ENCODE measurements at regions not wholly inside any gene's neighbourhood (a gene's known extent, or its start where the extent isn't known, plus 50 kb on each side); places are given as distances from the start of the nearest gene placed in this dataset.

- peaks cover 13 to 19% of the 10 kb centered on the region in 2 donors for H3K4me1 ChIP-seq (replicated peaks in 1 of 2)
- H3K4me3 ChIP-seq = no peak overlapping the region
- in situ Hi-C loops (cut with MboI; ENCODE audit: low pct_unique_long_range_greater_than_20kb in 2 of 9, low sequenced_read_pairs in 9 of 9, unreplicated experiment in 9 of 9) = no loop called here
- 87 to 99% (median 95%) methylated on average over 2 to 6 of the region's 6 CpGs; no CpG with 5 or more reads in 3 of the 10 experiments for WGBS, 10 experiments
- H3K27ac ChIP-seq = no peak overlapping the region
- no peak for ATAC-seq (replicated peaks in 6 of 8)
These were observed 105.5 kb downstream of the LYPLAL1 start for GRCh38 chr1:219279017-219279770.

GRCh38 chr1:219278288-219278687 is 104.6 kb downstream of the LYPLAL1 start:
- WGBS, 10 experiments = 0 to 100% (median 88%) methylated on average over 1 of the region's 1 CpG; no CpG with 5 or more reads in 3 of the 10 experiments
- Histone ChIP-seq H3K4me1 (replicated peaks in 1 of 2) (peaks cover 13 to 19% of the 10 kb centered on the region in 2 donors), H3K27ac (no peak overlapping the region), H3K4me3 (no peak overlapping the region)
- ATAC-seq (replicated peaks in 6 of 8) = no peak
- in situ Hi-C loops (cut with MboI; ENCODE audit: low pct_unique_long_range_greater_than_20kb in 2 of 9, low sequenced_read_pairs in 9 of 9, unreplicated experiment in 9 of 9) = no loop called here

DNA sequence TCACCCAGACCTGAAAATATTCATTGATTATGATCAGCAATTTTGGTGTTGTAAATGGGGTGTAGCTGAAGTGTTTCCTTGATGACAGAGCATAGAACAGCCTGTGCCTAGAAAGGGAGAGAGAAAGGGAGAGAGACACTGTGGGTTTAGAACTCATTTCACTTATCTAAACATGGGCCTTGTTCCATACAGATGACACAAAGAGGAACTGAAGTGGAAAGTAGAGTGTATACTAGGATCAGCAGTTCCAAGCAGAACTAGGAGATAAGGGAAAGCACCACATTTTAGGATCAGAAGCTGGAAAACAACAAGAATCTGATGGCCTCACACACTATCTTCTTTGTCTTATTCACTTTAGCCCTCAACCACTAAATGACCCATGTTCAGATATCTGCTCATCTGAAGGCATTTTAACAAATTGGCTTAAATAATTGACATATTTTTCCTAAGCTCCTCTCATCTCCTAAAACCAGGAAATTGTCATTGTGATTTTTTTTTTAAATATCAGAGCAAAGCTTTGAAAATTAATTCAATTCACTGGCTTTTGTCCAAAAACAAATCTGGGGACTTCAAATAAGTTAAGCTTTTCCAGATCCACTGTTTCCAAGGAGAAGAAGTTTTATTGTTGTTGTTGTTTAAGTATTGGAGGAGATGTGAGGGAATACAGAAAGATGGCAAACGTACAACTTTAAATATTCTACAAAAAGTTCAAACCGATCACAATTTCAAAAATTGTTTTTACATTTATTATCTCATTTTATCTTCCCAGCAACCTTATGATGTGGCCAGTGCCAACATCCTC is 103.8 kb downstream of the LYPLAL1 start:
- H3K4me3 ChIP-seq = no peak overlapping the region
- H3K27ac ChIP-seq = no peak overlapping the region
- 21 to 100% (median 91%) methylated on average over 2 of the region's 2 CpGs; no CpG with 5 or more reads in 1 of the 10 experiments for WGBS, 10 experiments
- no peak for ATAC-seq (replicated peaks in 6 of 8)
- in situ Hi-C loops (cut with MboI; ENCODE audit: low pct_unique_long_range_greater_than_20kb in 2 of 9, low sequenced_read_pairs in 9 of 9, unreplicated experiment in 9 of 9) = no loop called here
- H3K4me1 ChIP-seq (replicated peaks in 1 of 2) = peaks cover 13 to 19% of the 10 kb centered on the region in 2 donors

DNA sequence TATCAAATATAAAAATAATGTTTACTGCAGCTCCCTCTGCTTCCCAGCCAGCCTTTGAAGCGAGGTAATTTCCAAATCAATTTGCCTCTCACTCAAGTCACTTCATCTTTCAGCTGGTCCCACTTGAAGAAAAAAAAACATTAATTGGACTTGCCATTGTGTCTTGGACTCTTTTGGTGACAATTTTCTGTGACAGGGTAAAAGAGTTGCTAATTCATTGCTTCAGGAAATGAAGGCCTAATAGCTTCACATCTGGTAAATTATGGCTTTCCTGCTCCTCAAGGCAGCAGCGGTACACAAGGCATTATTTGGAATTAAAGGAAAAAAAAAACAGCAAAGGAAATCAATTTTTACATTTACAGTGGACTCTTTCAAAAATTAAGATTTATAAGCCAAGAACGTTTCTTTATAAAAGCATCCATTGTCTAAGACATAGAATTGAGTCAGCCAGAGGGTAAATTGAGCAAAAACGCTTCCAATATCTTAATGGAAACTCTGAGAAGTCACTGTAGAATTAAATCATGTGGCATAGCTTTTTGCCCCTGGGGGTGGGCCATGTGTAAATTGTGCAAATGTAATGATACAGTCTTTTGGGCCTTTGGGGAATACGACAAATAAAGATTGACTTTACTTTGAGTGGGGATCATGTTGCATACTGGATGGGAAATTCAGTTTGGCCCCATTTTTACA is 102.5 kb downstream of the LYPLAL1 start:
- Histone ChIP-seq H3K4me1 (replicated peaks in 1 of 2) (peaks cover 13 to 19% of the 10 kb centered on the region in 2 donors), H3K4me3 (no peak overlapping the region), H3K27ac (no peak overlapping the region)
- peak in 5 of 8 experiments; percentile 58 to 84 (median 84) for ATAC-seq (replicated peaks in 6 of 8)
- in situ Hi-C loops (cut with MboI; ENCODE audit: low pct_unique_long_range_greater_than_20kb in 2 of 9, low sequenced_read_pairs in 9 of 9, unreplicated experiment in 9 of 9) = no loop called here
- WGBS, 10 experiments = 20 to 100% (median 67%) methylated on average over 1 to 5 of the region's 5 CpGs

GRCh38 chr1:219273088-219273686 is 99.5 kb downstream of the LYPLAL1 start:
- Histone ChIP-seq H3K27ac (no peak overlapping the region), H3K4me1 (replicated peaks in 1 of 2) (peaks cover 13 to 19% of the 10 kb centered on the region in 2 donors), H3K4me3 (no peak overlapping the region)
- 89 to 100% (median 95%) methylated on average over 1 to 3 of the region's 3 CpGs for WGBS, 10 experiments
- no peak for ATAC-seq (replicated peaks in 6 of 8)
- in situ Hi-C loops (cut with MboI; ENCODE audit: low pct_unique_long_range_greater_than_20kb in 2 of 9, low sequenced_read_pairs in 9 of 9, unreplicated experiment in 9 of 9) = no loop called here

DNA sequence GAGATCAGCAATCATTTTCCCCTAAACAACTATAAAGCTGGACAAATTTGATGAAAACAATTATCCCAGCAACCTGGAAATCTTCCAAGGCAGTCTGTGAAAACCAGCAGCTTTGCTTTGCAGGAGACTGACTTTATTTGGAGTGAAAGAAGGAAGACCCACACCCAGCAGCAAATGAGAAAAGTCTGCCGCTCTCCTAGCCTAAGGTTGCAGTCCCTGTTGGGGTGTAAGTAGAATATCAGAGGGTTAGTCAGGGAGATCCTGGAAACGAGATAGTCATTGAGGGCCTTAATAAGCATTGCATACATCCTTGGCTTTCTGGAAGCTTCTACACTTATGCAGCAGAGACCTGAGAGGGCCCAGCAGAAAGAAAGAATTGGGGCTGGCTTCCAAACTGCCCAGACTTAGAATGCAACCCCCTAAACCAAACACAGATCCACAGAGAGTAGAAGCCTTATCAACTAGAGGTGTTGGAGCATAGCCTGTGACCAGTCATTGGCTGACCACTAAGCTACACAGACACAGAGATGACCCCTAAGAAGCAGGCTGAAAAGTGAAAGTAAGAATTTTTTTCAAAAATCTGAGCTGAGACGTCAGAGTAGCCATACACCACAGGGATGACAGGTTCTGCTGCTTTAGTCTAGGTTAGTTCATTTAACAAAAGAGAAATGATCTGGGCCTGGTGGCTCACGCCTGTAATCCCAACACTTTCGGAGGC is 98.3 kb downstream of the LYPLAL1 start:
- Histone ChIP-seq H3K4me1 (replicated peaks in 1 of 2) (peaks cover 9 to 14% of the 10 kb centered on the region in 2 donors), H3K4me3 (no peak overlapping the region), H3K27ac (no peak overlapping the region)
- peak in 7 of 8 experiments; percentile 27 to 85 (median 62) for ATAC-seq (replicated peaks in 6 of 8)
- in situ Hi-C loops (cut with MboI; ENCODE audit: low pct_unique_long_range_greater_than_20kb in 2 of 9, low sequenced_read_pairs in 9 of 9, unreplicated experiment in 9 of 9) = no loop called here
- WGBS, 10 experiments = 10 to 95% (median 69%) methylated on average over 1 to 5 of the region's 5 CpGs

DNA sequence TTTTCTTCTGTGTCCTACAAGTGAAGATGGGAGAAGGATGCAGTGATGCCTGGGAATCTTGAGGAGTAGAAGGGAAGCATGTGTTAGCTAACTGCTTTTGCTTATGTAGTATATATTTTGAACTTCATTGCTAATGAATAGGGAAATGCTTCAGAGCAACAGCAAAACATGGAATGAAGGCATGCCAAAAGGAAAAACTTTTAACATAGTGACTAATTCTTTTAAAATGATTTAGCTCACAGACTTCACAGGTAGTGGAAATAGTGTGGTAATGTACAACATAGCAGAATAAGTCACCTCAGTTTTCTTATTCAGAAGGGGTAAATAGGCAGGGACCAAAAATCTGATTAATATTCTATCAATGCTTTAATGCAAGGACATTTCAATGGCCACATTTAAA is 95.5 kb downstream of the LYPLAL1 start:
- in situ Hi-C loops (cut with MboI; ENCODE audit: low pct_unique_long_range_greater_than_20kb in 2 of 9, low sequenced_read_pairs in 9 of 9, unreplicated experiment in 9 of 9) = no loop called here
- H3K4me3 ChIP-seq = no peak overlapping the region
- no peak for ATAC-seq (replicated peaks in 6 of 8)
- H3K4me1 ChIP-seq (replicated peaks in 1 of 2) = peaks cover 9 to 12% of the 10 kb centered on the region in 2 donors
- H3K27ac ChIP-seq = no peak overlapping the region

- ATAC-seq (replicated peaks in 6 of 8) = no peak
- no peak overlapping the region for H3K27ac ChIP-seq
- H3K4me1 ChIP-seq (replicated peaks in 1 of 2) = peaks cover 9 to 14% of the 10 kb centered on the region in 2 donors
- 50 to 100% (median 91%) methylated on average over 1 to 2 of the region's 2 CpGs; no CpG with 5 or more reads in 2 of the 10 experiments for WGBS, 10 experiments
- in situ Hi-C loops (cut with MboI; ENCODE audit: low pct_unique_long_range_greater_than_20kb in 2 of 9, low sequenced_read_pairs in 9 of 9, unreplicated experiment in 9 of 9) = no loop called here
- no peak overlapping the region for H3K4me3 ChIP-seq
These were observed 92.8 kb downstream of the LYPLAL1 start for GRCh38 chr1:219266524-219266923.

GRCh38 chr1:219265026-219265515 is 91.4 kb downstream of the LYPLAL1 start:
- peaks cover 9 to 14% of the 10 kb centered on the region in 2 donors for H3K4me1 ChIP-seq (replicated peaks in 1 of 2)
- H3K27ac ChIP-seq = no peak overlapping the region
- in situ Hi-C loops (cut with MboI; ENCODE audit: low pct_unique_long_range_greater_than_20kb in 2 of 9, low sequenced_read_pairs in 9 of 9, unreplicated experiment in 9 of 9) = no loop called here
- WGBS, 10 experiments = 50 to 100% (median 82%) methylated on average over 2 of the region's 2 CpGs; no CpG with 5 or more reads in 1 of the 10 experiments
- ATAC-seq (replicated peaks in 6 of 8) = peak in 5 of 8 experiments; percentile 17 to 41 (median 24)
- no peak overlapping the region for H3K4me3 ChIP-seq

DNA sequence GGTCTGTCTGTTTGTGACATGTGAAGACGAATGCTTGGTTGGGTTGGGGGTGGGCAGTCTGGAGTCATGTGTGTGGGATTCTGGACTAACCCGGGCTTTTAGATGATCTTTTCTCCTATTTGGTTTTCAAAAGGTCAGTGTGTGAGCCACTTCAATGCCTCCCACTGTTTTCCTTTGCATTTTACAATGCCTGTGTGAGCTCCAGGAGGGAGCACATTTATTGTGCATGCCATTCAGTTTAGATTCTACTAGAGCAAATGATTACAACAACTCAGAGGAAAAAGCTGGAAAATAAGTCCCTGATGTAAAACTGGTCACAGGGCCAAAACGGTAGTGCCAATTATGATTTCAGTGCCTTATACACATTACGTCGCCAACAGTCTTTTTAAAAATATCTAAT is 90.9 kb downstream of the LYPLAL1 start:
- Histone ChIP-seq H3K4me3 (no peak overlapping the region), H3K4me1 (replicated peaks in 1 of 2) (peaks cover 9 to 14% of the 10 kb centered on the region in 2 donors), H3K27ac (no peak overlapping the region)
- 19 to 57% (median 33%) methylated on average over 2 to 5 of the region's 5 CpGs; no CpG with 5 or more reads in 1 of the 10 experiments for WGBS, 10 experiments
- peak in 6 of 8 experiments; percentile 32 to 75 (median 67) for ATAC-seq (replicated peaks in 6 of 8)
- in situ Hi-C loops (cut with MboI; ENCODE audit: low pct_unique_long_range_greater_than_20kb in 2 of 9, low sequenced_read_pairs in 9 of 9, unreplicated experiment in 9 of 9) = no loop called here

All from motor neuron (in vitro differentiated cells).